ENCODE measurements at regions not wholly inside any gene's neighbourhood (a gene's known extent, or its start where the extent isn't known, plus 50 kb on each side); places are given as distances from the start of the nearest gene placed in this dataset.

GRCh38 chr1:229098361-229098760, 172.6 kb upstream of the RAB4A start:
- H3K27me3 ChIP-seq (ENCODE audit: insufficient read depth, low read depth, low read length): no peaks in the 10 kb centered on the region
- H3K4me3 ChIP-seq (ENCODE audit: low read length): no peak overlapping the region
- H3F3A ChIP-seq (ENCODE audit: insufficient read depth, low read length, poor library complexity, severe bottlenecking): no peaks in the 10 kb centered on the region
- H3K9ac ChIP-seq (ENCODE audit: low read length): no peak overlapping the region
- H3K36me3 ChIP-seq (ENCODE audit: insufficient read depth, low read length): no peaks in the 10 kb centered on the region
- H3K4me2 ChIP-seq (ENCODE audit: low read length): no peak overlapping the region
- H4K20me1 ChIP-seq (ENCODE audit: insufficient read depth): no peaks in the 10 kb centered on the region
- no peak overlapping the region for H3K27ac ChIP-seq (ENCODE audit: low read length)
- H2AFZ ChIP-seq (ENCODE audit: low read depth, low read length): no peak overlapping the region
- no peak for TF ChIP-seq RAD21 (conservative IDR thresholded peaks at IDR 0.05)
- no peak for TF ChIP-seq SMC3 (conservative IDR thresholded peaks at IDR 0.05; ENCODE audit: poor library complexity)
- TF ChIP-seq POLR2AphosphoS5 (IDR thresholded peaks at IDR 0.05): no peak
- TF ChIP-seq CTCF (IDR thresholded peaks at IDR 0.05; ENCODE audit: poor library complexity, severe bottlenecking): no peak
- no peak for TF ChIP-seq EZH2 (IDR thresholded peaks at IDR 0.05; ENCODE audit: borderline replicate concordance, insufficient read depth, low read length, poor library complexity, severe bottlenecking)
- TF ChIP-seq MXI1 (conservative IDR thresholded peaks at IDR 0.05; ENCODE audit: poor library complexity, severe bottlenecking): no peak
- TF ChIP-seq EP300 (conservative IDR thresholded peaks at IDR 0.05; ENCODE audit: poor library complexity, severe bottlenecking): no peak
- TF ChIP-seq TAF1 (IDR thresholded peaks at IDR 0.05; ENCODE audit: low read depth): no peak
- no peak for TF ChIP-seq REST (IDR thresholded peaks at IDR 0.05; ENCODE audit: borderline replicate concordance)
- no peaks in the 10 kb centered on the region for H3K9me2 ChIP-seq (ENCODE audit: insufficient read depth, low read length)
- no peaks in the 10 kb centered on the region for H3K79me2 ChIP-seq (replicated peaks; ENCODE audit: insufficient read depth, low read length)
- no peaks in the 10 kb centered on the region for H3K9me3 ChIP-seq (ENCODE audit: low read length)

GRCh38 chr1:229098903-229099578, 171.9 kb upstream of the RAB4A start:
- Histone ChIP-seq H3K9me2 (ENCODE audit: insufficient read depth, low read length) (no peaks in the 10 kb centered on the region), H3K4me3 (ENCODE audit: low read length) (no peak overlapping the region), H3K9me3 (ENCODE audit: low read length) (no peaks in the 10 kb centered on the region), H3F3A (ENCODE audit: insufficient read depth, low read length, poor library complexity, severe bottlenecking) (no peaks in the 10 kb centered on the region), H4K20me1 (ENCODE audit: insufficient read depth) (no peaks in the 10 kb centered on the region), H2AFZ (ENCODE audit: low read depth, low read length) (no peak overlapping the region), H3K9ac (ENCODE audit: low read length) (no peak overlapping the region), H3K4me2 (ENCODE audit: low read length) (no peak overlapping the region), H3K27ac (ENCODE audit: low read length) (no peak overlapping the region), H3K36me3 (ENCODE audit: insufficient read depth, low read length) (no peaks in the 10 kb centered on the region), H3K27me3 (ENCODE audit: insufficient read depth, low read depth, low read length) (no peaks in the 10 kb centered on the region), H3K79me2 (replicated peaks; ENCODE audit: insufficient read depth, low read length) (no peaks in the 10 kb centered on the region)
- TF ChIP-seq EZH2 (IDR thresholded peaks at IDR 0.05; ENCODE audit: borderline replicate concordance, insufficient read depth, low read length, poor library complexity, severe bottlenecking) (no peak), CTCF (IDR thresholded peaks at IDR 0.05; ENCODE audit: poor library complexity, severe bottlenecking) (no peak), REST (IDR thresholded peaks at IDR 0.05; ENCODE audit: borderline replicate concordance) (no peak), EP300 (conservative IDR thresholded peaks at IDR 0.05; ENCODE audit: poor library complexity, severe bottlenecking) (no peak), RAD21 (conservative IDR thresholded peaks at IDR 0.05) (no peak)
